HL-60 (cell line): ENCODE measurements at regions not wholly inside any gene's neighbourhood (a gene's known extent, or its start where the extent isn't known, plus 50 kb on each side); places are given as distances from the start of the nearest gene placed in this dataset.

Source experiments
- DNase-seq, 2 experiments: peaks; one replicate each; pipeline ENCODE4 v3.0.0-alpha.2; 2010 to 2020; ENCODE audit warnings: low read depth in 1 of 2, low spot score in 1 of 2
- H3K27ac ChIP-seq: fragments of 250-450 bp; sonication (Bioruptor Pico); replicated peaks from 2 replicates; pipeline ENCODE4 v1.5.1; 2020; ENCODE audit warnings: mild to moderate bottlenecking, moderate library complexity
- H3K27me3 ChIP-seq: fragments of 250-450 bp; sonication (Bioruptor Pico); 2 replicates; pipeline ENCODE4 v1.5.1; 2021; ENCODE audit warnings: mild to moderate bottlenecking, moderate library complexity; ENCODE audit not compliant: insufficient read depth, poor library complexity, severe bottlenecking
- H3K4me3 ChIP-seq: replicated peaks from 2 replicates; pipeline ENCODE4 v1.5.1; 2011; ENCODE audit warnings: mild to moderate bottlenecking, control low read depth, low read length; ENCODE audit not compliant: insufficient read depth
- GABPA ChIP-seq: IDR thresholded peaks from 2 replicates; pipeline ENCODE4 v1.6.1; 2012; ENCODE audit warnings: low read depth
- POLR2AphosphoS5 ChIP-seq: IDR thresholded peaks from 2 replicates; pipeline ENCODE4 v1.6.1; 2012; ENCODE audit warnings: low read depth
- SPI1 ChIP-seq: IDR thresholded peaks from 2 replicates; pipeline ENCODE4 v1.6.1; 2012; ENCODE audit warnings: low read depth, mild to moderate bottlenecking, borderline replicate concordance
- TF ChIP-seq, protein P1 (sequence below): IDR thresholded peaks from one replicate; pipeline ENCODE4 v1.5.1; 2011; ENCODE audit warnings: low read length, control low read depth, inconsistent platforms; ENCODE audit not compliant: insufficient read depth
- TF ChIP-seq, protein P2 (sequence below): IDR thresholded peaks from 2 replicates; pipeline ENCODE4 v1.6.1; 2012; ENCODE audit warnings: low read depth; ENCODE audit not compliant: insufficient replicate concordance

DNA sequence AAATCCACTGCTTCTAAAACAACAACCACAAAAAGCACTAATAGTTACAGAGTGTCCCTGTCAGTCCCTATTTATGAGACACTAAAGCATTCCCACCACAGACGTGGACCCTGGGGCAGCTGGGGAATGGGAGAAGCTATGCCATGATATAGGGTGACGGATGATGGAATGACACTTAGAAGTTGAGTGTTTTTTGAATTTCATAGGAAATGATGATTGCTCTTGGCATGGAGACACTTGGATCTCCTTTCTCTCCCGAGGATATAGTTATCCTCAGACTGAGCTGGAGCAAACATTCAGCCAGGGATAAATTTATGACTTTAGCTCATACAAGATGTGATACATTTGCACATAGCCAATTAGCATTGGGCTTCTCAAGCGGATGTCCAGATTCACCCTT, 151.2 kb downstream of the EDN3 start:
- Histone ChIP-seq H3K27ac (no peak overlapping the region), H3K4me3 (no peak overlapping the region), H3K27me3 (no peaks in the 10 kb centered on the region)
- no peak for TF ChIP-seq POLR2AphosphoS5
- no peak for TF ChIP-seq GABPA
- TF ChIP-seq, protein P1, sequence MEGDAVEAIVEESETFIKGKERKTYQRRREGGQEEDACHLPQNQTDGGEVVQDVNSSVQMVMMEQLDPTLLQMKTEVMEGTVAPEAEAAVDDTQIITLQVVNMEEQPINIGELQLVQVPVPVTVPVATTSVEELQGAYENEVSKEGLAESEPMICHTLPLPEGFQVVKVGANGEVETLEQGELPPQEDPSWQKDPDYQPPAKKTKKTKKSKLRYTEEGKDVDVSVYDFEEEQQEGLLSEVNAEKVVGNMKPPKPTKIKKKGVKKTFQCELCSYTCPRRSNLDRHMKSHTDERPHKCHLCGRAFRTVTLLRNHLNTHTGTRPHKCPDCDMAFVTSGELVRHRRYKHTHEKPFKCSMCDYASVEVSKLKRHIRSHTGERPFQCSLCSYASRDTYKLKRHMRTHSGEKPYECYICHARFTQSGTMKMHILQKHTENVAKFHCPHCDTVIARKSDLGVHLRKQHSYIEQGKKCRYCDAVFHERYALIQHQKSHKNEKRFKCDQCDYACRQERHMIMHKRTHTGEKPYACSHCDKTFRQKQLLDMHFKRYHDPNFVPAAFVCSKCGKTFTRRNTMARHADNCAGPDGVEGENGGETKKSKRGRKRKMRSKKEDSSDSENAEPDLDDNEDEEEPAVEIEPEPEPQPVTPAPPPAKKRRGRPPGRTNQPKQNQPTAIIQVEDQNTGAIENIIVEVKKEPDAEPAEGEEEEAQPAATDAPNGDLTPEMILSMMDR, result no peak
- TF ChIP-seq, protein P2, sequence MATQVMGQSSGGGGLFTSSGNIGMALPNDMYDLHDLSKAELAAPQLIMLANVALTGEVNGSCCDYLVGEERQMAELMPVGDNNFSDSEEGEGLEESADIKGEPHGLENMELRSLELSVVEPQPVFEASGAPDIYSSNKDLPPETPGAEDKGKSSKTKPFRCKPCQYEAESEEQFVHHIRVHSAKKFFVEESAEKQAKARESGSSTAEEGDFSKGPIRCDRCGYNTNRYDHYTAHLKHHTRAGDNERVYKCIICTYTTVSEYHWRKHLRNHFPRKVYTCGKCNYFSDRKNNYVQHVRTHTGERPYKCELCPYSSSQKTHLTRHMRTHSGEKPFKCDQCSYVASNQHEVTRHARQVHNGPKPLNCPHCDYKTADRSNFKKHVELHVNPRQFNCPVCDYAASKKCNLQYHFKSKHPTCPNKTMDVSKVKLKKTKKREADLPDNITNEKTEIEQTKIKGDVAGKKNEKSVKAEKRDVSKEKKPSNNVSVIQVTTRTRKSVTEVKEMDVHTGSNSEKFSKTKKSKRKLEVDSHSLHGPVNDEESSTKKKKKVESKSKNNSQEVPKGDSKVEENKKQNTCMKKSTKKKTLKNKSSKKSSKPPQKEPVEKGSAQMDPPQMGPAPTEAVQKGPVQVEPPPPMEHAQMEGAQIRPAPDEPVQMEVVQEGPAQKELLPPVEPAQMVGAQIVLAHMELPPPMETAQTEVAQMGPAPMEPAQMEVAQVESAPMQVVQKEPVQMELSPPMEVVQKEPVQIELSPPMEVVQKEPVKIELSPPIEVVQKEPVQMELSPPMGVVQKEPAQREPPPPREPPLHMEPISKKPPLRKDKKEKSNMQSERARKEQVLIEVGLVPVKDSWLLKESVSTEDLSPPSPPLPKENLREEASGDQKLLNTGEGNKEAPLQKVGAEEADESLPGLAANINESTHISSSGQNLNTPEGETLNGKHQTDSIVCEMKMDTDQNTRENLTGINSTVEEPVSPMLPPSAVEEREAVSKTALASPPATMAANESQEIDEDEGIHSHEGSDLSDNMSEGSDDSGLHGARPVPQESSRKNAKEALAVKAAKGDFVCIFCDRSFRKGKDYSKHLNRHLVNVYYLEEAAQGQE, result no peak
- TF ChIP-seq SPI1, result no peak
- DNase-seq, result no peak

DNA sequence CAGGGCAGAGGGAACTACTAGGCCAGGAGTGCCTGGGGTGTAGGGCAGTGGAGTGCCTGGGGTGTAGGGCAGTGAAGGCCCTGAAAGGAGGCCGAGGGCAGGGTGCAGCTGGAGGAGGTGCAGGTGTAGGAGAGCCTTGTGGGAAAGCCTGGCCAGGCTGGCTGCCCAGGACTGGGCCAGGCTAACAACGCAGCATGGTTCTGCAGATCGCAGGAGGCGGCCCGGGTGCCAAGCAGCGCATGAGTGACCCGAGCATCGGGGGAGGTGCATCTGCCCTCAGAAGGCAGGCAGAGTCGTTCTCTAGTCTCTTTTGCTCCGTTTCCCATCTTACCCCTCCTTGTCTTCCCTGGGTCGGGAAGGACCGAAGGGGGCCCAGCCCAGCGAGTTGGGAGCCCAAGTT, 151.5 kb upstream of the PHACTR3 start:
- no peak for TF ChIP-seq SPI1
- no peak for TF ChIP-seq POLR2AphosphoS5
- TF ChIP-seq, protein P1, result no peak
- no peak for TF ChIP-seq GABPA
- TF ChIP-seq, protein P2, result no peak
- H3K4me3 ChIP-seq, result no peak overlapping the region
- H3K27ac ChIP-seq, result no peak overlapping the region
- no peaks in the 10 kb centered on the region for H3K27me3 ChIP-seq
- DNase-seq, result no peak

DNA sequence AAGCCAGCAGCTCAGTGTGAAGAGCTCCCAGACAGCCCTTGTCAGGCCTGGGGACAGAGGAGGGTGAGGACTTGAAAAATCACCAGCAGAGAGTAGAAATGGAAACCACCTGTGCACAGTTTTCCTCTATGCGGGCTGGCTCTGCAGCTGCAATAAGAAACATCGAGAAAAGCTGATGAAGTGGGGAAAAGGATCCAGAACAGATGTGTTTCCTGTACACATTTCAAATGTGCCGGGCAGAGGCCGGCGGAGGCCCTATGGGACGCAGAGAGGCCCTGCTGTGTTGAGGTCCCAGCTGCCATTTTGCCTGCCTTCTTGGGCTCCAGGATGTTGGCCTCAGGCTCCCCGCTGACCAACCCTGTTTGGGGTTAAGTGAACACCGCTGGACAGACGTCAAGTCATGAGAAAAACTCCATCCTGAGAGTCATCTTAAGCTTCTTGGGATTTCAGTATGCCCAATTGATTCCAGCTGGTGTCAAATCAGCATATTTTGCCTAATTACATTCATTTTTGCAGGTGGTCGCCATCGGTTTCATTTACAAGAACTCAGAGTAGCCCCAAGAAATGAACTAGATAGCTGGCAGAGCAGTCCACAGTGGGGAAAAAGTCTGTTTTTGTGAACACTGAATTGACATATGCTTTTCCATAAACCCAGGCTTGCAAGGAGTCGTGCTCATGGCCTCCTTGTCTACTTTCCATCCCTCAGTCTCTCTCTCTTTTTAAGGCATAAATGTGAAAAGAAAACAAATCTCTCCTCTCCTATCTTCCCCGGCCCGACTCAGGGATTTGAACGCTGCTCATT, 150.4 kb upstream of the PHACTR3 start:
- Histone ChIP-seq H3K27ac (no peak overlapping the region), H3K27me3 (no peaks in the 10 kb centered on the region), H3K4me3 (no peak overlapping the region)
- DNase-seq, result no peak
- TF ChIP-seq, protein P1, result no peak
- TF ChIP-seq GABPA (no peak), POLR2AphosphoS5 (no peak), SPI1 (no peak)
- TF ChIP-seq, protein P2, result no peak
